SH-SY5Y (cell line): ENCODE measurements at regions not wholly inside any gene's neighbourhood (a gene's known extent, or its start where the extent isn't known, plus 50 kb on each side); places are given as distances from the start of the nearest gene placed in this dataset.

Experiments used
- GATA2 ChIP-seq: IDR thresholded peaks from 2 replicates; pipeline ENCODE4 v1.6.1; 2011; ENCODE audit warnings: mild to moderate bottlenecking, low read depth, low read length
- GATA3 ChIP-seq: IDR thresholded peaks from 2 replicates; pipeline ENCODE4 v1.6.1; 2011; ENCODE audit warnings: low read depth, mild to moderate bottlenecking, low read length, moderate library complexity

GRCh38 chr7:85770332-85770731 lies 583.5 kb upstream of the SEMA3D start:
- no peak for TF ChIP-seq GATA2
- TF ChIP-seq GATA3 = no peak
